HepG2 (cell line): ENCODE measurements at regions not wholly inside any gene's neighbourhood (a gene's known extent, or its start where the extent isn't known, plus 50 kb on each side); places are given as distances from the start of the nearest gene placed in this dataset.

Source experiments
- ATAC-seq: fragments of 200-7000 bp; cut with Tn5 transposase; 3 replicates; pipeline ENCODE4 v1.9.1; 2020; ENCODE audit warnings: mild to moderate bottlenecking, moderate library complexity
- BruUV-seq: library from RNA; stranded (reverse); fragments of 400-500 nt; replicated peaks from 2 replicates; lab custom pipeline; 2021; lab: Mats Ljungman, UMichigan
- CTCF ChIA-PET: fragments of 300-600 bp; formaldehyde crosslinking; extraction: SDS; loops from one replicate; lab custom pipeline; 2021; ENCODE audit warnings: low total read pairs, inconsistent platforms, low intra/inter-chr PET ratio; lab: Yijun Ruan, JAX
- POLR2A ChIA-PET: fragments of 350-600 bp; sonication (Branson Sonifier 250); formaldehyde crosslinking; loops from one replicate; lab custom pipeline; 2020; ENCODE audit warnings: antibody characterized with exemption, inconsistent platforms; lab: Yijun Ruan, JAX
- DNase-seq: peaks from one replicate; pipeline ENCODE4 v3.0.0-alpha.2; 2015; ENCODE audit warnings: low spot score
- FAIRE-seq: peaks from 3 replicates; lab custom pipeline; 2011; peaks lifted over from hg19 to GRCh38; lab: Jason Lieb, UNC
- H2AFZ ChIP-seq: one replicate; pipeline ENCODE4 v1.6.1; 2011; ENCODE audit warnings: low read length, inconsistent platforms
- H3K27ac ChIP-seq: fragments of 300-600 bp; 3 replicates; pipeline ENCODE4 v1.8.0; 2011; ENCODE audit warnings: mixed run types, mild to moderate bottlenecking, mixed read lengths, low read length, inconsistent platforms; ENCODE audit not compliant: insufficient read depth; ENCODE audit errors: extremely low read length
- H3K27me3 ChIP-seq, 2 experiments: fragments of 200-600 bp in 1 of 2; 2 replicates in 1 of 2; 3 replicates in 1 of 2; pipeline versions ENCODE4 v1.6.0 to v1.8.0; 2011; ENCODE audit warnings: low read length in 2 of 2, mild to moderate bottlenecking in 2 of 2, moderate library complexity in 2 of 2, inconsistent platforms in 1 of 2; ENCODE audit not compliant: insufficient read depth in 2 of 2, control insufficient read depth in 1 of 2
- H3K36me3 ChIP-seq, 2 experiments: fragments of 200-600 bp in 1 of 2; replicated peaks in 1 of 2; 2 replicates in 1 of 2; 3 replicates in 1 of 2; pipeline versions ENCODE4 v1.5.1 to v1.8.0; 2011; ENCODE audit warnings: low read length in 2 of 2, inconsistent platforms in 1 of 2; ENCODE audit not compliant: insufficient read depth in 2 of 2, control insufficient read depth in 1 of 2
- H3K4me1 ChIP-seq: 2 replicates; pipeline ENCODE4 v1.5.1; 2012; ENCODE audit warnings: low read length, inconsistent platforms; ENCODE audit not compliant: insufficient read depth
- H3K4me2 ChIP-seq: 2 replicates; pipeline ENCODE4 v1.6.0; 2011; ENCODE audit warnings: low read depth, low read length, inconsistent platforms
- H3K4me3 ChIP-seq, 3 experiments: fragments of 200-600 bp in 1 of 3; sonication (generic), shearing (Covaris generic) in 1 of 3; replicated peaks in 1 of 3; 2 replicates each; pipeline ENCODE4 v1.5.1; 2011 to 2016; ENCODE audit warnings: low read length in 3 of 3, inconsistent platforms in 2 of 3, low read depth in 2 of 3, mild to moderate bottlenecking in 2 of 3, control low read depth in 1 of 3, mixed read lengths in 1 of 3; ENCODE audit not compliant: insufficient read depth in 1 of 3
- H3K79me2 ChIP-seq: one replicate; pipeline ENCODE4 v1.6.1; 2011; ENCODE audit warnings: low read length, inconsistent platforms; ENCODE audit not compliant: insufficient read depth
- H3K9ac ChIP-seq: 2 replicates; pipeline ENCODE4 v1.6.0; 2011; ENCODE audit warnings: mild to moderate bottlenecking, low read depth, low read length, inconsistent platforms; ENCODE audit not compliant: insufficient read depth
- H3K9me3 ChIP-seq: 2 replicates; pipeline ENCODE4 v1.5.1; 2012; ENCODE audit warnings: mild to moderate bottlenecking, low read length
- H4K20me1 ChIP-seq: 2 replicates; pipeline ENCODE4 v1.6.0; 2011; ENCODE audit warnings: inconsistent platforms, mild to moderate bottlenecking, low read length, moderate library complexity; ENCODE audit not compliant: insufficient read depth
- ZNF850 ChIP-seq: sonication (generic); formaldehyde crosslinking; conservative IDR thresholded peaks from 2 replicates; pipeline ENCODE4 v1.9.0; 2021; ENCODE audit warnings: mild to moderate bottlenecking, missing genetic modification reagents
- in situ Hi-C: cut with HindIII; loops from 2 replicates; pipeline ENCODE4 v1.10.0; 2017; ENCODE audit warnings: low pct_unique_long_range_greater_than_20kb; ENCODE audit not compliant: extremely low pct_ligation_motif_present
- intact Hi-C: fragments of 100-400 bp; cut with micrococcal nuclease; formaldehyde crosslinking; loops from one replicate; pipeline ENCODE4 v1.10.0; 2022; ENCODE audit not compliant: unreplicated experiment
- TF ChIP-seq, protein P1 (sequence below): sonication (generic); formaldehyde crosslinking; IDR thresholded peaks from 2 replicates; pipeline ENCODE4 v1.5.0; 2020; ENCODE audit warnings: mild to moderate bottlenecking, missing genetic modification reagents, borderline replicate concordance

DNA sequence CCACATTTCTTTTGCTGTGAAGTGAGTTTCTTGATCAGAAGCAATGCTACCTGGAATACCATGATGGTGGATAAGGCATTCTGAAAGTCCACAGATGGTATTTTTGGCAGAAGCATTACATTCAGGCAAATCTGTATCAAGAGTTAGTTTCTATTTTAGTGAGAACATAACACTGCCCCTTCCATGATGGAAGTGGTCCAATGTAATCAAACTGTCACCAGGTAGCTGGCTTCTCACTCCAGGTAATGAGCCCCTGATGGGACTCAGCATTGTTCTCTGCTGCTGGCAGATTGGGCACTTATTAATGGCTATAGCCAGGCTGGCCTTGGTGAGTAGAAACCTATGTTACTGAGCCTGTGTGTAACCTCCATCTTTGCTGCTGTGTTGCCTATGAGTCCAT is 80.7 kb downstream of the KCNA5 start:
- Histone ChIP-seq H3K36me3 (no peaks in the 10 kb centered on the region), H4K20me1 (no peaks in the 10 kb centered on the region), H3K9me3 (no peaks in the 10 kb centered on the region), H2AFZ (no peak overlapping the region), H3K79me2 (no peaks in the 10 kb centered on the region), H3K27ac (no peak overlapping the region), H3K4me3 (no peak overlapping the region), H3K27me3 (no peaks in the 10 kb centered on the region; a peak in 1 of 5 replicates), H3K4me2 (no peak overlapping the region), H3K9ac (no peak overlapping the region), H3K4me1 (no peaks in the 10 kb centered on the region)
- CTCF ChIA-PET = no interaction called here
- POLR2A ChIA-PET = no interaction called here
- BruUV-seq = no TSS peak
- ATAC-seq (no peak), FAIRE-seq (no peak), DNase-seq (no peak)
- intact Hi-C loops = no loop called here
- no peak for TF ChIP-seq ZNF850 (CRISPR knock-in tag)
- TF ChIP-seq, protein P1, sequence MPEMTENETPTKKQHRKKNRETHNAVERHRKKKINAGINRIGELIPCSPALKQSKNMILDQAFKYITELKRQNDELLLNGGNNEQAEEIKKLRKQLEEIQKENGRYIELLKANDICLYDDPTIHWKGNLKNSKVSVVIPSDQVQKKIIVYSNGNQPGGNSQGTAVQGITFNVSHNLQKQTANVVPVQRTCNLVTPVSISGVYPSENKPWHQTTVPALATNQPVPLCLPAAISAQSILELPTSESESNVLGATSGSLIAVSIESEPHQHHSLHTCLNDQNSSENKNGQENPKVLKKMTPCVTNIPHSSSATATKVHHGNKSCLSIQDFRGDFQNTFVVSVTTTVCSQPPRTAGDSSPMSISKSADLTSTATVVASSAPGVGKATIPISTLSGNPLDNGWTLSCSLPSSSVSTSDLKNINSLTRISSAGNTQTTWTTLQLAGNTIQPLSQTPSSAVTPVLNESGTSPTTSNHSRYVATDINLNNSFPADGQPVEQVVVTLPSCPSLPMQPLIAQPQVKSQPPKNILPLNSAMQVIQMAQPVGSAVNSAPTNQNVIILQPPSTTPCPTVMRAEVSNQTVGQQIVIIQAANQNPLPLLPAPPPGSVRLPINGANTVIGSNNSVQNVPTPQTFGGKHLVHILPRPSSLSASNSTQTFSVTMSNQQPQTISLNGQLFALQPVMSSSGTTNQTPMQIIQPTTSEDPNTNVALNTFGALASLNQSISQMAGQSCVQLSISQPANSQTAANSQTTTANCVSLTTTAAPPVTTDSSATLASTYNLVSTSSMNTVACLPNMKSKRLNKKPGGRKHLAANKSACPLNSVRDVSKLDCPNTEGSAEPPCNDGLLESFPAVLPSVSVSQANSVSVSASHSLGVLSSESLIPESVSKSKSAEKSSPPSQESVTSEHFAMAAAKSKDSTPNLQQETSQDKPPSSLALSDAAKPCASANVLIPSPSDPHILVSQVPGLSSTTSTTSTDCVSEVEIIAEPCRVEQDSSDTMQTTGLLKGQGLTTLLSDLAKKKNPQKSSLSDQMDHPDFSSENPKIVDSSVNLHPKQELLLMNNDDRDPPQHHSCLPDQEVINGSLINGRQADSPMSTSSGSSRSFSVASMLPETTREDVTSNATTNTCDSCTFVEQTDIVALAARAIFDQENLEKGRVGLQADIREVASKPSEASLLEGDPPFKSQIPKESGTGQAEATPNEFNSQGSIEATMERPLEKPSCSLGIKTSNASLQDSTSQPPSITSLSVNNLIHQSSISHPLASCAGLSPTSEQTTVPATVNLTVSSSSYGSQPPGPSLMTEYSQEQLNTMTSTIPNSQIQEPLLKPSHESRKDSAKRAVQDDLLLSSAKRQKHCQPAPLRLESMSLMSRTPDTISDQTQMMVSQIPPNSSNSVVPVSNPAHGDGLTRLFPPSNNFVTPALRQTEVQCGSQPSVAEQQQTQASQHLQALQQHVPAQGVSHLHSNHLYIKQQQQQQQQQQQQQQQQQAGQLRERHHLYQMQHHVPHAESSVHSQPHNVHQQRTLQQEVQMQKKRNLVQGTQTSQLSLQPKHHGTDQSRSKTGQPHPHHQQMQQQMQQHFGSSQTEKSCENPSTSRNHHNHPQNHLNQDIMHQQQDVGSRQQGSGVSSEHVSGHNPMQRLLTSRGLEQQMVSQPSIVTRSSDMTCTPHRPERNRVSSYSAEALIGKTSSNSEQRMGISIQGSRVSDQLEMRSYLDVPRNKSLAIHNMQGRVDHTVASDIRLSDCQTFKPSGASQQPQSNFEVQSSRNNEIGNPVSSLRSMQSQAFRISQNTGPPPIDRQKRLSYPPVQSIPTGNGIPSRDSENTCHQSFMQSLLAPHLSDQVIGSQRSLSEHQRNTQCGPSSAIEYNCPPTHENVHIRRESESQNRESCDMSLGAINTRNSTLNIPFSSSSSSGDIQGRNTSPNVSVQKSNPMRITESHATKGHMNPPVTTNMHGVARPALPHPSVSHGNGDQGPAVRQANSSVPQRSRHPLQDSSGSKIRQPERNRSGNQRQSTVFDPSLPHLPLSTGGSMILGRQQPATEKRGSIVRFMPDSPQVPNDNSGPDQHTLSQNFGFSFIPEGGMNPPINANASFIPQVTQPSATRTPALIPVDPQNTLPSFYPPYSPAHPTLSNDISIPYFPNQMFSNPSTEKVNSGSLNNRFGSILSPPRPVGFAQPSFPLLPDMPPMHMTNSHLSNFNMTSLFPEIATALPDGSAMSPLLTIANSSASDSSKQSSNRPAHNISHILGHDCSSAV (CRISPR knock-in tag) = no peak
- in situ Hi-C loops = no loop called here
